Bronchial epithelial cell (primary cell): ENCODE measurements at regions not wholly inside any gene's neighbourhood (a gene's known extent, or its start where the extent isn't known, plus 50 kb on each side); places are given as distances from the start of the nearest gene placed in this dataset.
"Not testable (repeated sequence)": the region's sequence is repeated elsewhere in the genome, so short reads cannot be mapped to it uniquely, and the experiment has no call there.

Source experiments
- DNase-seq: peaks from one replicate; pipeline ENCODE4 v3.0.0-alpha.2; 2010; ENCODE audit warnings: low read depth
- FAIRE-seq: peaks from 2 replicates; lab custom pipeline; 2011; peaks lifted over from hg19 to GRCh38; lab: Jason Lieb, UNC
- H3K27me3 ChIP-seq: 2 replicates; pipeline ENCODE4 v1.5.1; 2011; ENCODE audit warnings: low read length; ENCODE audit not compliant: control insufficient read depth, insufficient read depth
- H3K36me3 ChIP-seq: 2 replicates; pipeline ENCODE4 v1.5.1; 2011; ENCODE audit warnings: low read length; ENCODE audit not compliant: control insufficient read depth, insufficient read depth
- H3K4me3 ChIP-seq: 2 replicates; pipeline ENCODE4 v1.5.1; 2011; ENCODE audit warnings: mild to moderate bottlenecking, low read depth, low read length, control low read depth
- TF ChIP-seq, protein P1 (sequence below): IDR thresholded peaks from 2 replicates; pipeline ENCODE4 v1.5.1; 2011; ENCODE audit warnings: mild to moderate bottlenecking, moderate library complexity, low read length, control low read depth, inconsistent platforms; ENCODE audit not compliant: insufficient read depth, severe bottlenecking

DNA sequence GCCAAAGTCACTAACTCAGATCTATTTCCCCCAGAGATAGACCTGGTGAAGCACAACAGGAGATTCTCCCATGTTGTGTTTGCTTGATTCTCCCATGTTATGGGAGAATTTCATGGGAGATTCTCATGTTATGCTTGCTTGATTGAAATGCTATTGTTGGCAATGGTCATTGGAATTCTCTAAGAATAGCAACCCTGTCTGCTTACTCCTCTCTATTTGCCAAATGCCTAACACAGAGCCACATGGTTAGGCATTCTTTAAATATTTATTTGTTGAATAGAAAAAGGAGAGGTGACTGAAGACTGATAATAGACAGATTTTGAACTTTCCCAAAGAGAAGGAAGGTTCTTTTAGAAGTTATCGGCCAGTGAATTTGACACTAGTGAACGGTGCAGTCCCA, 111.5 kb upstream of the MPHOSPH6 start:
- DNase-seq: no peak
- TF ChIP-seq, protein P1, sequence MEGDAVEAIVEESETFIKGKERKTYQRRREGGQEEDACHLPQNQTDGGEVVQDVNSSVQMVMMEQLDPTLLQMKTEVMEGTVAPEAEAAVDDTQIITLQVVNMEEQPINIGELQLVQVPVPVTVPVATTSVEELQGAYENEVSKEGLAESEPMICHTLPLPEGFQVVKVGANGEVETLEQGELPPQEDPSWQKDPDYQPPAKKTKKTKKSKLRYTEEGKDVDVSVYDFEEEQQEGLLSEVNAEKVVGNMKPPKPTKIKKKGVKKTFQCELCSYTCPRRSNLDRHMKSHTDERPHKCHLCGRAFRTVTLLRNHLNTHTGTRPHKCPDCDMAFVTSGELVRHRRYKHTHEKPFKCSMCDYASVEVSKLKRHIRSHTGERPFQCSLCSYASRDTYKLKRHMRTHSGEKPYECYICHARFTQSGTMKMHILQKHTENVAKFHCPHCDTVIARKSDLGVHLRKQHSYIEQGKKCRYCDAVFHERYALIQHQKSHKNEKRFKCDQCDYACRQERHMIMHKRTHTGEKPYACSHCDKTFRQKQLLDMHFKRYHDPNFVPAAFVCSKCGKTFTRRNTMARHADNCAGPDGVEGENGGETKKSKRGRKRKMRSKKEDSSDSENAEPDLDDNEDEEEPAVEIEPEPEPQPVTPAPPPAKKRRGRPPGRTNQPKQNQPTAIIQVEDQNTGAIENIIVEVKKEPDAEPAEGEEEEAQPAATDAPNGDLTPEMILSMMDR: no peak

DNA sequence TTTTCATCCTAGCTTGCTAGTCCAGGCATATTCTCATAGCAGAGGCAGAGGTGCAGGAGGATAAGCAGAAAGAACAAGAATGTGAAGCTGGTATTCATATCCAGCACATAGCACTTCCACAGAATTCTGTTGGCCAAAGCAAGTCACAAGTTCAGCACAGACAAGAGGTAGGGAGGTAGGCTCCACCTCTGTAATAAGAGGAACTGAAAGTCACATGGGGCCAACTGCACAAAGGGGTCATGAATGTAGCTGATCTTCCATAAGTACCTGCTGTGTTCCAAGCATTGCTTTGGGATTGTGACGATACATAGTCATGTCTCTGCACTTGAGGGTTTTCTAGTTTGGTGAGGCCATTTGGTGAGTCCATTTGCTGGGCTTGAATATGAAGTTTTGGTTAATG, 110.8 kb upstream of the MPHOSPH6 start:
- TF ChIP-seq, protein P1: no peak
- no peak for DNase-seq
- Histone ChIP-seq H3K4me3 (no peak overlapping the region), H3K27me3 (peaks cover 3% of the 10 kb centered on the region), H3K36me3 (no peaks in the 10 kb centered on the region)
- no peak for FAIRE-seq

More for the DNA sequence above, 111.5 kb upstream of the MPHOSPH6 start:
- Histone ChIP-seq H3K4me3 (no peak overlapping the region), H3K27me3 (peaks cover 3% of the 10 kb centered on the region), H3K36me3 (no peaks in the 10 kb centered on the region)
- FAIRE-seq: no peak

DNA sequence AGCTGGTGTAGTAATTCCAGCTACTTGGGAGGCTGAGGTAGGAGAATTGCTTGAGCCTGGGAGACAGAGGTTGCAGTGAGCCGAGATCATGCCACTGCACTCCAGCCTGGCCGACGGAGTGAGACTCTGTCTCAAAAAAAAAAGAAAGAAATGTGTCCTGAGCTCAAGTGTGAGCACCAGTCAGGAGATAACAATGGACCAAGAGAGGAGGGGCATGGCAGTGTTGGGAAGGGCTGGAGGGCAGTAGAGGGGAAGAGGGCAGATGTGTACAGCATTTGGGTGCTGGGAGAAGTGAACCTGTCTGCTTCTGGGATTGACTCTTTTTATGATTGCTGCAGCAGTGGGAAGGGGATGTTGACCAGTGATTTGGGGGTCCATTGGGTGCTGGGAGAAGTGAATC, 105.3 kb upstream of the MPHOSPH6 start:
- H3K27me3 ChIP-seq, DNase-seq, FAIRE-seq, H3K4me3 ChIP-seq, H3K36me3 ChIP-seq: not testable (repeated sequence)

DNA sequence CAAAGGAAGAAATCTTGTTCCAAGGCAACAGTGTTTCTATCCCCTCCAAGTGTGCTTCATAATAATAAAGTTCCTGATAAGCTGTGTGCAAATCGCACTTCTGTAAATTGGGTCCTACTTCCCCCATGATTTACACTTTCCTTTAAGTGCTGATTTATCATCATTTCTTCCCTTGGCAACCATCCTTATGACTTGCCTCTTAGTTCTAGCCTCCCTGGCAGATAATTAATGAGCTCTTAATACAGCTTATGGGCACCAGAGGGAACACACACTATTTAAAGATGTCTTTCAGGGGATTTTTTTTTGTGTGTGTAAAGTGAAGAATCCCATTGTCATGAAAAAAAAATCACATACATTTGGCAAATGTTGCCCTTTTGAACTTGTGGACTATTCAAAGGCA, 101.6 kb upstream of the MPHOSPH6 start:
- no peaks in the 10 kb centered on the region for H3K36me3 ChIP-seq
- TF ChIP-seq, protein P1: no peak
- H3K27me3 ChIP-seq: no peaks in the 10 kb centered on the region
- FAIRE-seq (no peak), DNase-seq (no peak)
- H3K4me3 ChIP-seq: no peak overlapping the region

DNA sequence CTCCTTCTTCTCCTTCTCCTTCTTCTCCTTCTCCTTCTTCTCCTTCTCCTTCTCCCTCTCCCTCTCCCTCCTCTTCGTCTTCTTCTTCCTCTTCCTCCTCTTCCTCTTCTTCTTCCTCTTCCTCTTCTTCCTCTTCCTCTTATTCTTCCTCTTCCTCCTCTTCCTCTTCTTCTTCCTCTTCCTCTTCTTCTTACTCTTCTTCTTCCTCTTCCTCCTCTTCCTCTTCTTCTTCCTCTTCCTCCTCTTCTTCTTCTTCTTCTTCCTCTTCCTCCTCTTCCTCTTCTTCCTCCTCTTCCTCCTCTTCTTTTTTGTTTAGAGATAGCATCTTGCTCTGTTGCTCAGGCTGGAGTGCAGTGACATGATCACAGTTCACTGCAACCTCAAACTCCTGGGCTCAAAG, 97.7 kb upstream of the MPHOSPH6 start:
- FAIRE-seq, H3K27me3 ChIP-seq: not testable (repeated sequence)

DNA sequence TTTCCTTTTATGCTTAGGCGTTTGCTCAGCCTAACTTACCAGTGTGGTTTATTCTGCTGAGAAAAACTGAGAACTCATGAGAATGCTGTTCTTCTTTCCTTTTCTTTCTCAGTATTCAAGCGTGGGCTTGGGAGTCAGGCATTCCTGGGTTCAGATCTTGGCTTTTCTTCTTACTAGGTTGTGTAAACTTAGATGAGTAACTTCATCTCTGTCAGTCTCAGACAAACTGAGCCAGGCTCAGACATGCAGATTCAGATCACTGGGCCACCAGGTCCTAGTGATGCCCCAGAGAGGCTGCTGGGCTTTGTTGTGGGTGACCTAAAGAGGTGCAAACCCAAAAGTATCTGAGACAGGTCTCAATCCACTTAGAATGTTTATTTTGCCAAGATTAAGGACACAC, 95.8 kb upstream of the MPHOSPH6 start:
- Histone ChIP-seq H3K4me3 (no peak overlapping the region), H3K36me3 (no peaks in the 10 kb centered on the region), H3K27me3 (peaks cover 1% of the 10 kb centered on the region)
- DNase-seq (peak; percentile 55), FAIRE-seq (no peak)
- TF ChIP-seq, protein P1: no peak

More for the DNA sequence above, 97.7 kb upstream of the MPHOSPH6 start:
- H3K36me3 ChIP-seq, DNase-seq, H3K4me3 ChIP-seq: not testable (repeated sequence)

DNA sequence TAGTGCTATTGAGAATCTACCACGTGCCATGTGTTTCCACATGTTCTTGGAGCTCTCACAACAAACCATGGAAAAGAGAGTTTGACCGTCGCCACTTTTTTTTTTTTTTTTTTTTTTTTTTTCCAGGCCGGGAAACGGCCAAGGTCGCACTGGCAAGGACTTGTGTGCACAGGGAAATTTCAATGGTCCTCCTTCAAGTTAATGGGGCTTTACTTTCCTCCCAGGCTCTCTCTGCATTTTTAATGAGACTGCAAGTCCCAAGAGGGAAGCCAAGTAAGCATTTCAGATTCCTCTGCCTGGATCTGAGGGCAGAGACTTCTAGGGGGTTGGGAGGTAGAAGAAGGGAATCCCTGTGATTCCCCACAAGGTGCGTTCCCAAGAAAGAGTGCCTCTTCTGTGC, 94.7 kb upstream of the MPHOSPH6 start:
- Histone ChIP-seq H3K36me3 (no peaks in the 10 kb centered on the region), H3K27me3 (peaks cover 1% of the 10 kb centered on the region), H3K4me3 (no peak overlapping the region)
- DNase-seq (no peak), FAIRE-seq (no peak)
- TF ChIP-seq, protein P1: no peak
